Progenitor cell of endocrine pancreas (in vitro differentiated cells): ENCODE measurements at regions not wholly inside any gene's neighbourhood (a gene's known extent, or its start where the extent isn't known, plus 50 kb on each side); places are given as distances from the start of the nearest gene placed in this dataset.
"Not testable (repeated sequence)": the region's sequence is repeated elsewhere in the genome, so short reads cannot be mapped to it uniquely, and the experiment has no call there.

Experiments used
- DNase-seq: peaks from one replicate; pipeline ENCODE4 v3.0.0; 2021; ENCODE audit warnings: low spot score; ENCODE audit not compliant: unreplicated experiment
- H3K27ac Mint-ChIP-seq: 2 replicates; pipeline ENCODE4 v1.8.0; 2021; ENCODE audit warnings: mild to moderate bottlenecking, moderate library complexity, mixed read lengths
- H3K27me3 Mint-ChIP-seq: 2 replicates; pipeline ENCODE4 v1.8.0; 2021; ENCODE audit warnings: mixed read lengths
- H3K36me3 Mint-ChIP-seq: 2 replicates; pipeline ENCODE4 v1.8.0; 2022; ENCODE audit warnings: mixed read lengths; ENCODE audit not compliant: insufficient read depth
- H3K4me1 Mint-ChIP-seq: 2 replicates; pipeline ENCODE4 v1.8.0; 2021; ENCODE audit warnings: low read depth, mixed read lengths
- H3K4me3 Mint-ChIP-seq: 2 replicates; pipeline ENCODE4 v1.8.0; 2021; ENCODE audit warnings: low read depth, mild to moderate bottlenecking, moderate library complexity, mixed read lengths
- H3K9me3 Mint-ChIP-seq: 2 replicates; pipeline ENCODE4 v1.8.0; 2021; ENCODE audit warnings: low read depth, mixed read lengths
- TF ChIP-seq, protein P1 (sequence below): fragments of 200-600 bp; sonication (generic); IDR thresholded peaks from one replicate; pipeline ENCODE4 v1.5.0; 2021; ENCODE audit warnings: antibody characterized with exemption, mild to moderate bottlenecking; ENCODE audit not compliant: unreplicated experiment

DNA sequence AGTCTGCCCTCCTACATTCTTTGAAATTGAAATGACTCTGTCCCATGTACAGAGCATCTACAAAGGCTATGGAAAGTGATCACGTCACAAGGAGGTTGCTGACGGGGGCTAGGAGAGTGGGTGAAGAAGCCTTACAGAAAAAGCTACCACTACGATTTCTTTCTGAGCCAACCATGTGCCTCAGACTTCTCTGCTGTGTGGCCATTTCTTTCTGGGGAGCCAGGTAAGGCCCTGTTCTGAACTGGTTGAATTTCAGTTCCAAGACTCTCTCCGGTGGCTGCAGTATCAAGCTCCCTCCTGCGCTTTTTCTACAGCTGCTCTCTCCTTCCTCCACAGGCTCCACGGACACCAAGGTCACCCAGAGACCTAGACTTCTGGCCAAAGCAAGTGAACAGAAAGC is 112.5 kb upstream of the PRSS1 start:
- Mint-ChIP-seq H3K36me3 (no peaks in the 10 kb centered on the region), H3K4me3 (no peak overlapping the region), H3K4me1 (no peaks in the 10 kb centered on the region), H3K27me3 (peaks cover 16% of the 10 kb centered on the region), H3K9me3 (no peaks in the 10 kb centered on the region), H3K27ac (no peak overlapping the region)
- no peak for DNase-seq
- TF ChIP-seq, protein P1, sequence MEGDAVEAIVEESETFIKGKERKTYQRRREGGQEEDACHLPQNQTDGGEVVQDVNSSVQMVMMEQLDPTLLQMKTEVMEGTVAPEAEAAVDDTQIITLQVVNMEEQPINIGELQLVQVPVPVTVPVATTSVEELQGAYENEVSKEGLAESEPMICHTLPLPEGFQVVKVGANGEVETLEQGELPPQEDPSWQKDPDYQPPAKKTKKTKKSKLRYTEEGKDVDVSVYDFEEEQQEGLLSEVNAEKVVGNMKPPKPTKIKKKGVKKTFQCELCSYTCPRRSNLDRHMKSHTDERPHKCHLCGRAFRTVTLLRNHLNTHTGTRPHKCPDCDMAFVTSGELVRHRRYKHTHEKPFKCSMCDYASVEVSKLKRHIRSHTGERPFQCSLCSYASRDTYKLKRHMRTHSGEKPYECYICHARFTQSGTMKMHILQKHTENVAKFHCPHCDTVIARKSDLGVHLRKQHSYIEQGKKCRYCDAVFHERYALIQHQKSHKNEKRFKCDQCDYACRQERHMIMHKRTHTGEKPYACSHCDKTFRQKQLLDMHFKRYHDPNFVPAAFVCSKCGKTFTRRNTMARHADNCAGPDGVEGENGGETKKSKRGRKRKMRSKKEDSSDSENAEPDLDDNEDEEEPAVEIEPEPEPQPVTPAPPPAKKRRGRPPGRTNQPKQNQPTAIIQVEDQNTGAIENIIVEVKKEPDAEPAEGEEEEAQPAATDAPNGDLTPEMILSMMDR = no peak

DNA sequence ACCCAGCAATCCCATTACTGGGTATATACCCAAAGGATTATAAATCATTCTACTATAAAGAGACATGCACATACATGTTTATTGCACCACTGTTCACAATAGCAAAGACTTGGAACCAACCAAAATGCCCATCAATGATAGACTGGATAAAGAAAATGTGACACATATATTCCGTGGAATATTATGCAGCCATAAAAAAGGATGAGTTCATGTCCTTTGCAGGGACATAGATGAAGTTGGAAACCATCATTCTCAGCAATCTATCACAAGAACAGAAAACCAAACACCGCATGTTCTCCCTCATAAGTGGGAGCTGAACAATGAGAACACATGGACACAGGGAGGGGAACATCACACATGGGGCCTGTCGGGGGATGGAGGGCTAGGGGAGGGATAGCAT is 113.2 kb upstream of the PRSS1 start:
- not testable (repeated sequence) for H3K36me3 Mint-ChIP-seq, H3K27ac Mint-ChIP-seq, H3K4me3 Mint-ChIP-seq, H3K4me1 Mint-ChIP-seq, DNase-seq, H3K9me3 Mint-ChIP-seq
- peaks cover 21% of the 10 kb centered on the region for H3K27me3 Mint-ChIP-seq

DNA sequence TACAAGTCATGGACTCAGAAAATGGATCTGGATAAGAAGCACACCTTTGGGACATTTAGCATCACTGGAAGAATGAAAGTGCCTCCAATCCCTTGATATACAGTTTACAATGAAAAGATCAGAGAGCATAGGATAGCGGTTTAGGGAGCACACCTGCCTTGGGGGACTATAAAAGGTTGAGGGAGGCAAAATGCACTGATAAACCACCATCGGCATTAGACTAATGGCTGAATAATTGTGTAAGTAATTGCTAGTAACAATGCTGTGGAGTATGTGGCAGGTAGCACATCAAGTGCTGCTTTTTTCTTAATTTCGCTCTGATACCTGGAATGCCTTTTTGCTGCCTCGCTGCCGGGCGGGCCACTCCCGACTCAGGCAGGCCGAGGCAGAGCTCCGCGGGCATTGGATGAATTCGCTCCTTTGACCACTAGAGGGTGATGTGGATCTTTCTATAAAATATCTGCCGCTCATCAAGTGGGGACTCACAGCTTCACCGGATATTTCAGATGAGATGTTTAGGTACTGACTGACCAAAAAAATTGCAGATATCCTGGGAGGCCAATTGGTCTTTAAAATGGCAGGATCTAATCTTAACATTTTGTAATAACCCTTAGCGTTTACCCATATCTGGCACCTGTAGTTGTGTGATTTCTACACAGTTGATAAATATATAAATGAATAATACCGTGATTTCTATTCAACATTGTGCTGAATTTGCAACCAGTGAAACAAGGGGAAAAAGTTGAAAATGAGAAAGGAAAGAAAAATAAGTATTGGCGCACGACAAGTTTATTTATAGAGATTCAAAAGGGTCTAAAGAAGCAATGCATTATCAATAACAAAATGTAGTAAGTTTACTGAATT is 116.8 kb upstream of the PRSS1 start:
- DNase-seq = peak; percentile 58
- H3K27me3 Mint-ChIP-seq = peaks cover 37% of the 10 kb centered on the region
- TF ChIP-seq, protein P1 = peak; percentile 87
- H3K4me3 Mint-ChIP-seq = no peak overlapping the region
- no peaks in the 10 kb centered on the region for H3K4me1 Mint-ChIP-seq
- no peaks in the 10 kb centered on the region for H3K9me3 Mint-ChIP-seq
- H3K36me3 Mint-ChIP-seq = no peaks in the 10 kb centered on the region
- no peak overlapping the region for H3K27ac Mint-ChIP-seq

DNA sequence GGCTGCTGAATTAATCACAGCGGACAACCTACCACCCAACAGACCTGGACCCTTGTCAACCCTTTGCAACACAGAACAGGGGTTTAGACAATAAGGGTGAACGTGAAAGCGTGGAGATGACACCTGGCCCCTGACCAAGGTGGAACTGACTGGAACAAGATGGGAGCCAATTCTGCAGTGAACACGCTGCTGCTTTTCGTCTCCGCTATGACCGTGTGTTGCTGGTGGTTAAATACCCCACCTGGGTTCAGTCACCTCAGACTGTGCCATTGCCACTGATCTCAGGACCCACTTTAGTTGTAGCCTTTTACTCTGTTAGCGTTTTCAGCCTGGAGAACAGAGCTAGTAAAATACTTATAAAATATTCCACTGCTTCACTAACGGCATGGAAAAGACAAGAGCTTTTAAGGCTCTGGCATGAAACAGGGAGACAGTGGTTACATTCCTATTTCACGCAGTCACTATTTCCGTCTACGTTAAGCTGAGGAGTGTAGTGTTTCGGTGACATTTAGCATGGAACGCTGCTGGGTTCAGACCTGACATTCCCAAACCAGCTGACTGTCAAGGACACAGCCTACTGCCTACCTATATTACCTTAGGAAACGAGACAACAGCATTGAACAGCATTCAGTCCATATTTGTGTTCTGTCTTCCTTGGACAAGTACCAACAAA is 119.5 kb upstream of the PRSS1 start:
- no peaks in the 10 kb centered on the region for H3K9me3 Mint-ChIP-seq
- no peaks in the 10 kb centered on the region for H3K4me1 Mint-ChIP-seq
- peaks cover 42% of the 10 kb centered on the region for H3K27me3 Mint-ChIP-seq
- H3K4me3 Mint-ChIP-seq = no peak overlapping the region
- H3K27ac Mint-ChIP-seq = no peak overlapping the region
- TF ChIP-seq, protein P1 = no peak
- no peak for DNase-seq
- no peaks in the 10 kb centered on the region for H3K36me3 Mint-ChIP-seq

DNA sequence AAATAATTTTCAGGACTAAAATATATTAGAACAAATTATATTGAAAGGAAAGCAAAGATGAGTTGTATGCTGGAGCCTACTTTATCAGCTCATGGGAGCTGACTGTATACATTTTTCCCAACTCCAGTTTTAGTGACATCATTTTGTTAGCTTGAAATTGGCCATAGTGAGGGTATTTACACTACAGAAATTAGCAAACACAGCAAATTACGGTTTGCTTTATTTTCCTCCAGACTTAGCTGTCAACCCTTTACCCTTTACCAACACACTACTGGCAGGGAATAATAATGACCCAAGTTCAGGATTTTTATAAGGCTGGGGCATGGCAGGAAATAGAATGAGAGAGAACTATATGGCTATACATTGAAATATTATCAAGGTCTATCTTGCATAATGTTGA is 120.3 kb upstream of the PRSS1 start:
- H3K36me3 Mint-ChIP-seq = no peaks in the 10 kb centered on the region
- peaks cover 42% of the 10 kb centered on the region for H3K27me3 Mint-ChIP-seq
- TF ChIP-seq, protein P1 = no peak
- H3K27ac Mint-ChIP-seq = no peak overlapping the region
- H3K9me3 Mint-ChIP-seq = no peaks in the 10 kb centered on the region
- DNase-seq = no peak
- no peak overlapping the region for H3K4me3 Mint-ChIP-seq
- H3K4me1 Mint-ChIP-seq = no peaks in the 10 kb centered on the region

DNA sequence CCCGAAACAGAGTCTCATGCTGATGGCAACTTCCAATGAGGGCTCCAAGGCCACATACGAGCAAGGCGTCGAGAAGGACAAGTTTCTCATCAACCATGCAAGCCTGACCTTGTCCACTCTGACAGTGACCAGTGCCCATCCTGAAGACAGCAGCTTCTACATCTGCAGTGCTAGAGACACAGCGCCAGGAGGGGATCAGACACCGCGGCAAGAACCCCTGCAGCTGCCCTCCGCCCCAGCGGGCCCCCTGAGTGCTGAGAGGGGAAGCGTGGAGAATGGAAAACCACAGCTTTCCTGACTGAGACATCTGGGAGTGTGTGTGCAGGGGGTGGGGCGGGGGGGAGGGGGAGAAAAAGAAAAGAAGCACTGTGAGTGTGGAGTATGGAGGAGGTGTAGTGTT is 122.0 kb upstream of the PRSS1 start:
- not testable (repeated sequence) for H3K4me1 Mint-ChIP-seq, H3K27ac Mint-ChIP-seq, H3K9me3 Mint-ChIP-seq, DNase-seq, H3K36me3 Mint-ChIP-seq, H3K4me3 Mint-ChIP-seq
- peaks cover 37% of the 10 kb centered on the region for H3K27me3 Mint-ChIP-seq
